GM04504 (cell line): ENCODE measurements at regions not wholly inside any gene's neighbourhood (a gene's known extent, or its start where the extent isn't known, plus 50 kb on each side); places are given as distances from the start of the nearest gene placed in this dataset.

Experiments used
- DNase-seq: peaks from one replicate; pipeline ENCODE4 v3.0.0-alpha.2; 2012; ENCODE audit warnings: low read depth

DNA sequence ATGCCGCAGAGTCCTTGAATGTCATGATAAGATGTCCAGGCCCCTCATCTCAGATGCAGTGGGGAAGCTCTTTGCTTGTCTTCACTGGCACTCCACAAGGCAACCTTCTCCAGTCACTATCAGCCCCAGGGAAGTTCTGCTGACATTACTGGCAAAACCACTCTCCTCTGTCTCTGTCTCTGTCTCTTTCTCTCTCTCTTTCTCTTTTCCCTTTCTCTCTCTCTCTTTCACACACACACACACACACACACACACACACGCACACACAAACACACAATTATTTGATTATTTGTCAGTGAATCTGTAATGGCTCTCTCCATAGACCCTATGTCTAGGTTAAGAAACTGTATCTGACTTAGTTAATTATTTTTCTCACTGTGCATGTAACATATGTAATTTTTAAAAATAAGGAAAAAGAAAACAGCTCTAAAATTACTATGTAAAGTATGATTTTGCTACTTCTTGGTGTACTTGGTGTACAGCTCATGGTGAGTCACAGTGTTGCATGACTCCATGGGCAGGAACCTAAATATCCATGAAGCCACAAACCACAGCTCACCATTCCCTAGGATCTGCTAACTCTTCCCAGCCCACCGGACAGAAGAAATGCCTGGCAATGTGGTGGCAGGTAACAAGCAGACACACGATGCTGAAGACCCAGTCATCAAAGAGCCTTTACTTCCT is 594.9 kb upstream of the ID2 start:
- peak; percentile 88 for DNase-seq

- DNase-seq, result no peak
Observed at GRCh38 chr2:8087480-8087840, 594.4 kb upstream of the ID2 start.

DNA sequence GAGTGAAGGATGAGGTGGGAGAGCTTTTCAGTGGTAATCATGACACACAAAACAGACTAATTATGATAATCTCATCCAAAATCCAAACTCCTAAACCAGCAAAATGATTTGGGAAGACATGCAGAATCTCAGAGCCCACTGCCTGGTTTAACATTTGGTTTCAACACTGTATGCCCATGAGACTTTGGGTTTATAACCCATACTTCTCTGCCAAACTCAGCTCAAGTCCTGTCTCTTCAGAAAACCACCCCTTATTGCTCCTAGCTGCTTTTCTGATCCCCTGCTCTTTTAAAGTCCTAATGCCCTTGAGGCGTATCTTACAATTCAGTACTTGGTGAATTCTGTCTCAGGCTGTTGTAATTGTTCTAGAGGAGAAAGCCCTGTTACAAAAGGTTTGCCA is 593.0 kb upstream of the ID2 start:
- no peak for DNase-seq

DNA sequence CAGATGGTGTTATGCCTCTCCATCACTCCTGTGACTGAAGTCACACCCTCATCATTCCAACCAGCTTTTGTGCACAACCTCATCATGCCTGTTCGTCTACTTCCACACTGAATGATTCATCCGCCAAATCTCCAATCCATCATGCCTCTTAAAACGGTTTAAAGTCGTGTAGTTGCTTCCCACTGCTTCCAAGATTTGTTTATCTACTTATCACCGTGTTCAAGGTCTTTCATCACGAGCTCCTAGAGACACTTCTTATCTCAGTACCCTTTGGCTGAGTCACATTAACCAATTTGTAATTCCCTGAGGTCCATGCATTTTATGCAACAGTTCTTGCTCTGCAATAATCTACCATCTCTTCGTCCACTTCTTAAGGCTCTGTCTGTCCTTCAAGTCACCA is 592.3 kb upstream of the ID2 start:
- no peak for DNase-seq

- DNase-seq, result peak; percentile 70
Observed at GRCh38 chr2:8090748-8091700, 590.8 kb upstream of the ID2 start.

DNA sequence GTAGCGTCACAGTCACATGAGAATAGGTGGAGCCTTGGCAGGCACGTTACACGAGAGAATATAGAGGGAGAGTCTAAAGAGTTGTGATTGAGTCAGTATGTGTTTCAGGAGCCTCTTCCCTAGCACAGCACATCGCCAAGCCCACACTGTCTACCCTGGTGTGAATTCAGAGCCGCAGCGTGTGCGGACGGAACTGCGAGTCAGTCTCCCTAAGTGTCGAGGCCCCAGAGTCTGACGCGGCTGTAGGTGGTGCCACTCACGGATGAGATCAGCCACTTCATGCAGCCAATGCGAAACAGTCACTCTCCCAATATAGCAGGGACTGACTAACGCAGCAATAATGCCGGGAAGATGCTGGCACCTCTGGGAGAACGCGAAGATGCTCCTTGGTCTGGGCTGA is 587.3 kb upstream of the ID2 start:
- no peak for DNase-seq

DNA sequence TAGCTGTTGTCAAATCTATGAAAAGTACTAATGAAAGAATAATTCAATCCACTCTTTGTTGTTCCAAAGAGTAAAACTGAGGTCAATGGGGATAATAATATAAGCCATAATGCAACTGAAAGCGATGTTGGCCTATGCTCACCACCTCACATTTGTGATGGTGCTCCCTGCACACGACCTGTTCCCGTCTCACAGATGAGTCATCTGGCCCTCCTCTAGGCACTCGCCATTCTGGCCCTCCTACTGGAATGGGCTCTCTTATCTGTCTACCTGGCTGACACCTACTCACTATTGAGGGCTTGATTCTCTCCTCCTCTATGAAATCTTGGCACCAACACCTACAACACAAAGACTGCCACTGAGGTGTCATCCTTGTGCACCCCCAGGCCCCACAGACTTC is 585.9 kb upstream of the ID2 start:
- DNase-seq, result no peak

- no peak for DNase-seq
Observed at GRCh38 chr2:8096484-8096883, 585.4 kb upstream of the ID2 start.

DNA sequence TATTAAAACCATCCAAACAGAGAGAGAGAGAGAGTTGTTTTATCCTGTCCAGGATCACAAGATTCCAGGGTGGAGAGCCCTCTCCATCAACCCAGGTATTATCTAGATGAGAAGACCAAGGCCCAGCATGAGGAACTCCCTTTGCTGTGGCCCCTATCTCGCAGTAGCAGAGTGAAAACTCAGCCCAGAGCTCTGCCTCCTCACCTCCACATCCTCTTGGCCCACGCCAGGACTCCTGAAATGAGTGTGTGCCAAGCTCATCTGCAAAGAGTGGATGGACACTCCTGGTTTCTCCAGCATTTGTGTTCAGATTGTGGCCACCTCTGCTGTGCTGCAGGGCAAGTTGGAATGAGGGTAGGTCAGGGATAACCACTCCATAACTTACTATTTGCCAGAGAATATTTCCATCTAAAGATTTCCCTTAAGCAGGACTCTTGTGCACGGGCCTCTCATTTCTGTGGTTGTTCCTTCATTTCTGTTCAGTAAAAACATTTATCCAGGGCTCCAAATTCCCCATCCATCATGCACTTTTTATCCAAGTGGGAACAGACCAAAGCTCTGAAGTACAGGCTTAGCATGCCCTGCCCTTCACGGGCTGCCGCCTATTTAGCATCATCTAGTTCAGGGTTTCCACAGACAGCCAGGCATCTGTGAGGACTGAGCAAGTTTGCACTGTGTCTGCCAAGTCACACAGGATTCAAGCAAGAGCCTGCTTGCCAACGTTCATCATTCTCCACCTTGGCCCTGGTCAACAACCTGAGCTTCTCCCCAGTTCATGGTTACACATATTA is 583.2 kb upstream of the ID2 start:
- DNase-seq, result no peak

- DNase-seq, result no peak
Observed at GRCh38 chr2:8099267-8099582, 582.6 kb upstream of the ID2 start.

DNA sequence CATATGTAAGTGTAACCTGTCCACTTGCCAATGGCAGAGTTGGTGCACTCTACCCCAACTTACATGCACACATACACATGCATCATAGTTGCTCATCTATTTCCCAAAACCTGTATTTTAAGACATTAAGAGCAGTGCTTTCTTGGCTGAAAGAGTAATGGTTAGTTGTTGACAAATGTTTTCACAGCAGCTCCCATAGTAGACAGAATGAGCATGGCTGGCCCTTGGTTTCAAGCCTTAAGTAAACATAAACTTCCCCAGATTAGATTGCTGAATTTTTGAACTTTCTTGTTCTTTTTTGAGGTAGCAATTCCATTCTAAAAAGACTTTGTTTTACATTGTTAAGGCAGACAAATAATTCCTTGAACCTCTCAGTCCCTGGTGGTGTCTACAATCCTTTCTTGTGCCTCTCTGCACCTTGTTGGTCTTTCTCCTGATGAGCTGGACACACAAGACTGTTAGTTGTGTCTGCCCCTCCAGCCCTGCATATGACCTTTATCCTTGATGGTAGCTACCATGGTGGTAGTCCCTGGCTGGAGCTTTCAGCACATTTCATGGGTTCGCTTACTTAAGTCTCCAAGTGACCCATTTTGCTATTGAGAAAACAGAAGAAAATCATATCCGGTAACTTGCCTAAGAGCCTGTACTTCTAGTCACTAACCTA is 580.1 kb upstream of the ID2 start:
- DNase-seq, result no peak

DNA sequence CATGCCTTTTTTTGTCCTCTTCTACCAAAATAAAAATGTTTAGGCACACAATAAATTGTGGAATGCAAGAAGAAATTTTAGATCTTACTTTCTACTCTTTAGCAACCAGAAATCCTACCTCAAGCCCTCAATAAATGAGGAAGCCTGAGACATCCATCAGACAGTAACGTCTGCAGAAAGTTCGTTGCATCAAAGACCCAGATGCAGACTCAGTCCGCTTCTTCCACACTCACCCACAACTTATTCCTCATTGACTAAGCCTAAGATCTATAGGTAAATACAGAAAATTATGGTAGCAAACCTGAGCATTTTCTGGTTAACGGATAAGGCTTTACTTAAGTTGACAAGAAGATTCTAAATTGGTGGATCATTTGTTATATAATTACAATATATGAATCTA is 579.4 kb upstream of the ID2 start:
- DNase-seq, result no peak

- no peak for DNase-seq
Observed at GRCh38 chr2:8103085-8103708, 578.7 kb upstream of the ID2 start.

GRCh38 chr2:8107150-8107549 is 574.7 kb upstream of the ID2 start:
- no peak for DNase-seq

GRCh38 chr2:8107621-8108378 is 574.1 kb upstream of the ID2 start:
- no peak for DNase-seq

GRCh38 chr2:8110716-8111115 is 571.1 kb upstream of the ID2 start:
- DNase-seq, result no peak

GRCh38 chr2:8111193-8111592 is 570.7 kb upstream of the ID2 start:
- DNase-seq, result no peak

GRCh38 chr2:8115456-8115855 is 566.4 kb upstream of the ID2 start:
- no peak for DNase-seq

GRCh38 chr2:8115966-8116365 is 565.9 kb upstream of the ID2 start:
- DNase-seq, result no peak

GRCh38 chr2:8116661-8117060 is 565.2 kb upstream of the ID2 start:
- no peak for DNase-seq
